Adrenal gland (tissue), 5 donors: ENCODE measurements at regions not wholly inside any gene's neighbourhood (a gene's known extent, or its start where the extent isn't known, plus 50 kb on each side); places are given as distances from the start of the nearest gene placed in this dataset.

ENCODE experiments used
- POLR2A ChIP-seq, 2 donors: fragments of 450-650 bp; IDR thresholded peaks; one replicate each; pipeline ENCODE4 v1.6.1; 2017; ENCODE audit warnings: antibody characterized with exemption in 2 of 2, mild to moderate bottlenecking in 2 of 2, moderate library complexity in 1 of 2
- TF ChIP-seq, protein P1 (sequence below), 6 experiments: fragments of 450-650 bp in 4 of 6; fragments of 200-600 bp in 2 of 6; sonication (generic) in 1 of 6; IDR thresholded peaks; 1 replicate in 5 of 6; 2 replicates in 1 of 6; pipeline versions ENCODE4 v1.5.1 to v1.8.0; 2016 to 2021; ENCODE audit warnings: antibody characterized with exemption in 6 of 6, mild to moderate bottlenecking in 2 of 6, moderate library complexity in 1 of 6
- donor health status: DM: no; HTN: no; CAD: no.

DNA sequence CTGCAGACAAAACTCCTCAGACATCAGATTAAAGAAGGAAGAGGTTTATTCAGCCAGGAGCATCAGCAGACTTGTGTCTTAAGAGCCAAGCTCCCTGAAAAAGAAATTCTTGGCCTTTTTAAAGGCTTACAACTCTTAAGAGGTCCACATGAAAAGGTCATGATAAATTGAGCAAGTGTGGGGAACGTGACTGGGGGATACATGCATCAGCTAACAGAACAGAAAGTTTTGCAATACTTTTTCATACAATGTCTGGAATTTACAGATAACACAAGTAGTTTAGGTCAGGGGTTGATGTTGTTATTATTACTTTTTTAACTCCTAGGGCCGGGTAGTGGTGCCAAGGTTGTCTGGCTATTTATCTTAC is 55.6 kb upstream of the RBMX start:
- TF ChIP-seq, protein P1, sequence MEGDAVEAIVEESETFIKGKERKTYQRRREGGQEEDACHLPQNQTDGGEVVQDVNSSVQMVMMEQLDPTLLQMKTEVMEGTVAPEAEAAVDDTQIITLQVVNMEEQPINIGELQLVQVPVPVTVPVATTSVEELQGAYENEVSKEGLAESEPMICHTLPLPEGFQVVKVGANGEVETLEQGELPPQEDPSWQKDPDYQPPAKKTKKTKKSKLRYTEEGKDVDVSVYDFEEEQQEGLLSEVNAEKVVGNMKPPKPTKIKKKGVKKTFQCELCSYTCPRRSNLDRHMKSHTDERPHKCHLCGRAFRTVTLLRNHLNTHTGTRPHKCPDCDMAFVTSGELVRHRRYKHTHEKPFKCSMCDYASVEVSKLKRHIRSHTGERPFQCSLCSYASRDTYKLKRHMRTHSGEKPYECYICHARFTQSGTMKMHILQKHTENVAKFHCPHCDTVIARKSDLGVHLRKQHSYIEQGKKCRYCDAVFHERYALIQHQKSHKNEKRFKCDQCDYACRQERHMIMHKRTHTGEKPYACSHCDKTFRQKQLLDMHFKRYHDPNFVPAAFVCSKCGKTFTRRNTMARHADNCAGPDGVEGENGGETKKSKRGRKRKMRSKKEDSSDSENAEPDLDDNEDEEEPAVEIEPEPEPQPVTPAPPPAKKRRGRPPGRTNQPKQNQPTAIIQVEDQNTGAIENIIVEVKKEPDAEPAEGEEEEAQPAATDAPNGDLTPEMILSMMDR (IDR thresholded peaks at IDR 0.05): no peak
- TF ChIP-seq POLR2A (IDR thresholded peaks at IDR 0.05): no peak
